ENCODE measurements at regions not wholly inside any gene's neighbourhood (a gene's known extent, or its start where the extent isn't known, plus 50 kb on each side); places are given as distances from the start of the nearest gene placed in this dataset.

DNA sequence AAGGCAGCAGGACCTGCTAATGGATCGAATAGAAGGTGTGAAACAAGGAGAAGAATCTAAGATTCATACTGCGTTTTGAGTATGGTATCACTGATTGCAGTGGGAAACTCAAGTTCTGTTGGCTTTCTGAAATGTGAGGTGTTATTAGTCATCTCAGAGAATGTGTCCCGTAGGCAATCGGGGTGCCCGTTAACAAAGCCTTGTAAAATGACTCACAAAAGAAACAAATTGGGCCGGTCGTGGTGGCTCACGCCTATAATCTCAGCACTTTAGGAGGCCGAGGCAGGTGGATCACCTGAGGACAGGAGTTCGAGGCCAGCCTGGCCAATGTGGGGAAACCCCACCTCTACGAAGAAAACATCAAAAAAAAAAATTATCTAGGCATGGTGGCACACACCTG, 118.2 kb upstream of the C7orf33 start:
- in situ Hi-C loops (cut with MboI; ENCODE audit: low sequenced_read_pairs) = no loop called here

DNA sequence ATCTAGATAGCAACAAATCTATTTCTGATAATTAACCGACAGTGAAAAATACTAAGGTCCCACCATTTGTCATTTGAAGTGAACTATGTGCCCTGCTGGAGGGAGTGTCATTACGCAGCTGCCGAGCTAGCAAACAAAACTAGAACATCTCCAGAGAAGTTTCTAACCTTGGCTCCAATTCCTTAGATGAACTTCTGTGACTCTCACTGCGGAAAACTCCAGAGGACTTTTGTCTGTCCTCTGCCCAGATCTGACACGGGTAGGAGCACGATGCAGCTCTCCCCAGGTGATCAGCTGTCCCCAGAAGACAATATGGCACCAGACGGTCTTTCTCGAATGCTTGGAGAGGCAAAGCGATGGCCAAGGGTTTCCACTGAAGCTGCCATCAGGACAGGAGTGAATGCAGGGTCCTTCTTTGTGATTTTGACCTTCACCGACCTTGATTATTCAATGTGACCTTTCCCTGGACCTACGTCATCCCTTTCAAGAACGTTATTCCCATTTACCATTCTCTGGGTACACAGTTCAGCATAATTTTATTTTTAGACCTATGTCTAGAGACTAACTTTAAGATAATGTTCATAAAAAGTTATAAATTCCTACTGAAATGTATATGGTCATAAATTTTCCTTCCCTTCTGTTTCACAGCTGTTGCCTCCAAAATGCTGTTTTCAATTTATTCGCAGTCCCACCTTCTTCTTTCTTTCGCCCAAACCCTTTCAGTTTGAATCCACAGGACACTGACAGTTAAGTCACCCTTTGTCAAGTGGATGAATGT, 116.7 kb upstream of the C7orf33 start:
- in situ Hi-C loops (cut with MboI; ENCODE audit: low sequenced_read_pairs) = no loop called here

DNA sequence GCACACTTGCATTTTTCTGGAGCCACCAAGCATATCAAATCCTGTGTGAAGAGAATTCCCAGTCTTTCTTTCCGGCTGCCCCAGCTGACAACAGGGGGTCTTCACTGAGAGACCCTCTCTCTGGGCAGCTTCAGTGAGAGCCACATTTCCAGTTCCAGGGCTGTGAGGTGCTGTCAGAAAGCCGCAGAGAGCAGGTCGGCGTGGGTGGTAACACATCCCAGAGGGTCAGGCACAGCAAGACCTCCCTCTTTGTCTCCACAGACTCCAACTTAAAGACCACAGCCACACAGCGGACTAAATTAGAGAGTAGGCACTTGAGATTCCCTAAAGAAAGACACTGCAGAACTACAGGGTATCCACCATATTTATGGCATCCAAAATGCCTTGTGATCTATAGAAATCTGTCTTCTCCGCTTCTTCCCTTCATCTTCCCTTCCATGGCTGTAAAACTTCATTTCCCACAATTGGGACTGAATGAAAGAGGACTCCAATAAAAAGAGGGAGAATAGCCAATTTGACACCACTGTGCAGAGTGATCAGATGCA, 116.0 kb upstream of the C7orf33 start:
- in situ Hi-C loops (cut with MboI; ENCODE audit: low sequenced_read_pairs) = no loop called here

DNA sequence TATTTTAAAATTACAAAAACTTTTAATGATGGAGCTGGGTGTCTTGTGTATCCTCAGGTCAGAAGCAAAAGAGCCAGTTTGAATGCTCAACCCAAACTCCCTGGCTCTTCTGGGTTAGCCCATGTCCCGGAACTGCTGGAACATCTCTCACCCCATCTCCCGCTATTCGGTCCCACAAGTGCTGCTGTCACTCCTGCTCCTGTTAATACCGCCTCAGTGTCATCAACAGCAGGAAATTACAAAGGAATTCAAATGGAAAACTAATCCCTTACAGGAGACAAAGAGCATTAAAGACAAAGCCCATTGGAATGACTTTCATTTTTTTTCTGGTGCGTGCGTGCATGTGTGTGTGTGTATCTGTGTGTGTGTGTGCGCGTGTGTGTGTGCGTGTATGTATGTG, 112.0 kb upstream of the C7orf33 start:
- in situ Hi-C loops (cut with MboI; ENCODE audit: low sequenced_read_pairs) = no loop called here

GRCh38 chr7:148480479-148481146, 110.0 kb upstream of the C7orf33 start:
- in situ Hi-C loops (cut with MboI; ENCODE audit: low sequenced_read_pairs) = no loop called here

- in situ Hi-C loops (cut with MboI; ENCODE audit: low sequenced_read_pairs) = no loop called here
These were observed 109.4 kb upstream of the C7orf33 start for GRCh38 chr7:148481147-148481526.

DNA sequence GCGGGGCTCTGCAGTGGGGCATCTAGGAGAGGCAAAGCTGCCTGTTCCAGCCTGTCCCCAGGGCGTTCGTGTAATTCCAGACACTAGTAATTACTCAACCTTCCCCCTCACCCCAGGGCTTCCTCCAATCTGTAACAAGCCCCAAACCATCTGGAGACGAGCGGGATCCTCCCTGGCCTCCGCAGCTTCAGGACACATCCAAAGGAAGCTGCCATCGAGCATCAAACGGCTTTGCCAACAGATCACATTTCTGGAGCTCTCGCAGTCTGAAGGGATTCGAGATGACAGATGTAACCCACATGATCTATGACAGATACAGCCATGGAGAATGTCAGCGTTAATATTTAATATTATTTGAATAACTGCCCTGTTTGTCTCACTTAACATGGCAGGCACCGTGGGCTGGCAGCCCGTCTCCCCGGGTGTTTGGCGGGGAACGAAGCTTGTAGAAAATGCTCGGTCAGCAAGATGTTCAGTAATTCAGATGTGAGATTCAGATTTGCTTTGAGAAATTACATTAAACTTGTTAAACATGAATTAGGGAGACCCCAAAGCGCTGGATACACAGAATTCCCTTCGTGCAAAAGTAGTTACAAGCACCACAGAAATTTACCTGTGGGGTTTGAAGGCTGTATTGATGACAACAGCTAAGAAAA, 108.5 kb upstream of the C7orf33 start:
- in situ Hi-C loops (cut with MboI; ENCODE audit: low sequenced_read_pairs) = no loop called here

- in situ Hi-C loops (cut with MboI; ENCODE audit: low sequenced_read_pairs) = no loop called here
These were observed 106.9 kb upstream of the C7orf33 start for GRCh38 chr7:148483515-148484308.

GRCh38 chr7:148484486-148484885, 106.1 kb upstream of the C7orf33 start:
- in situ Hi-C loops (cut with MboI; ENCODE audit: low sequenced_read_pairs) = no loop called here

GRCh38 chr7:148485618-148486017, 104.9 kb upstream of the C7orf33 start:
- in situ Hi-C loops (cut with MboI; ENCODE audit: low sequenced_read_pairs) = no loop called here

- in situ Hi-C loops (cut with MboI; ENCODE audit: low sequenced_read_pairs) = no loop called here
These were observed 103.6 kb upstream of the C7orf33 start for GRCh38 chr7:148486937-148487336.

- in situ Hi-C loops (cut with MboI; ENCODE audit: low sequenced_read_pairs) = no loop called here
These were observed 102.7 kb upstream of the C7orf33 start for GRCh38 chr7:148487912-148488311.

DNA sequence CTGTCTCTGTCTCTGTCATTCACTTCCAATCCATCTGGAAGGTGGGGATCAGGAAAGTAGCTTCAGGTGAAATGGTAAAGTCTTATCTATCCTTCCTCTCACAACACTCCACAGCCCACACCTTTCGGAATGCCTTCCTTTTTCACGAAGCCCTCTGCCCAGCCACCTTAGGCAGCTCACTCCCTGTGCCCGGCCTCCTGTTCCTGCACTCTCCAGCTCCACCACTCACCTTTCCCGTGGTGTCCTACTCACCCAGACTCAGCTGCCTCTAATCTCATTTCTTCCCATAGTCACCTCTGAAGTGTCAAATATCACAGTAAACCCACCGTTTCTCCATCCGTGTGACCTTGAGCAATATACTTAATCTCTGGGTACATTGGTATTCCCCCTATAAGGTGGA, 100.9 kb upstream of the C7orf33 start:
- in situ Hi-C loops (cut with MboI; ENCODE audit: low sequenced_read_pairs) = no loop called here

DNA sequence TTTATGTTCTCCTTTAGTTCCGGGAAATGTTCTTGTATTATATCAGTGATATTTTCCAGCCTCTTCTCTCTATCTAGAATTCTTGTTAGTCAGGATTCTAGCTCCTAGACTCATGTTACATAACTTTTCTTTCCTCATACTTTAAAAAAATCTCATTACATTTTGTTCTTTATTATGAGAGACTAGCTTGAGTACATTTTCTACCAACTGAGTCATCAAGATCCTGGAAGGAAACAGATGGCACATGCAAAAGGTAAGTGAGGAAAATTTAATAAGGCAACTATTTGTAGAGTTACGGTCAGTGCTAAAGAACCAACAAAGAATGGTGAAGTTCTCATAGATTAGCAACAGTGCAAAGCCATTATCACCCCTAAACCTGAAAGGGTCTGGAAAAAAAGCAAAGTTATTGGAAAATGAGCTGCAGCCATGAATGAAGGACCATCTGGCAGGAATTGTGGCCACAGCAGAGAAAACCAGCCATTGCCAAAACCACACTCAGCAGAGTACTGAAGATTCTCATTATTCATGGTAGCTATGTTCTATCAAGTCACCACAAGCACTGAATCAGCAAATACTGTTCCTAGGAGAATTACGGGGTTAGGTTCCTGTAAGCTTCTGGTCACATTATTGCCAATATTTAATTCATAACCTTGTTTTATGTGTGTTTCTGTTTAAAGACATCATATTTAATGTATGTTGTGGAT, 98.3 kb upstream of the C7orf33 start:
- in situ Hi-C loops (cut with MboI; ENCODE audit: low sequenced_read_pairs) = no loop called here

DNA sequence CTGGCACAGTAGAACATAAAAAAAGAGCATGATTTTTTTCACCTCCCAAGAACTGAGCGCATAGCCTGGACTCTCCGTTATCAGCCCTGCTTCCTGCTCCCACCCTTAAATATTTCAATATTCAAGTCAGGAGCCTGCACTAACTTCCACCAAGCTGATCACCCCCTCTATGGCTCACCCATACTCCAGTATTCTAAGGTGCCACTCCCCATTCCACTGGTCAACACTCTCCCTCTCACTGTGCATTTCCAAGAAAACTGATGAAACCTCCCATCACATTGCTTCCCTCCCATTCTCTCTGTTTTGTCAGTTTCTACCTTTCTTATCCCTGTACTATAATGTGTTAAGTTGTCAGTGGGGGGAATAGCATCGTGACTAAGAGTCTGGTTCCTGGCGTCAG, 95.0 kb upstream of the C7orf33 start:
- in situ Hi-C loops (cut with MboI; ENCODE audit: low sequenced_read_pairs) = no loop called here

DNA sequence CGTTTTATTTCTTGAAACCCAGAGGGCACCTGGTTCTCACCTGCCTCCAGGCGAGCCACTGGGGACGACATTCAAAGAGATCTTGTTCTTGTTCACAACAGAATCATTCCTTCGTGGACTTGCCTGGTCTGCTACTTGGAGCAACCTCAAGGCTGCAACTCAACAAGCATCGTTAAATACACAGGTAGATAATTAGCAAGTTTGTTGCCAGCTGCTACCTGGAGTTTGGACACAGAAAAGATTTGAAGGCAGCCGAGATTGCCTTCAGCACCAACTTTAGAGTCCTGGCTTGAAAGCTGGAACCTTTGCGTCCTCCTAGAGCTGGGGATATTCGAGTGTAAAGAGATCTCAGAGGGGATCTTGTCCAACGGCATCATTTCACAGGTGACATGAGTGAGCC, 89.6 kb upstream of the C7orf33 start:
- in situ Hi-C loops (cut with MboI; ENCODE audit: low sequenced_read_pairs) = loop anchor here (25.0 kb wide), 1 partner anchor 461 kb away; no protein-coding TSS in a partner anchor

GRCh38 chr7:148503900-148504487, 86.6 kb upstream of the C7orf33 start:
- in situ Hi-C loops (cut with MboI; ENCODE audit: low sequenced_read_pairs) = loop anchor here (25.0 kb wide), 1 partner anchor 458 kb away; no protein-coding TSS in a partner anchor

DNA sequence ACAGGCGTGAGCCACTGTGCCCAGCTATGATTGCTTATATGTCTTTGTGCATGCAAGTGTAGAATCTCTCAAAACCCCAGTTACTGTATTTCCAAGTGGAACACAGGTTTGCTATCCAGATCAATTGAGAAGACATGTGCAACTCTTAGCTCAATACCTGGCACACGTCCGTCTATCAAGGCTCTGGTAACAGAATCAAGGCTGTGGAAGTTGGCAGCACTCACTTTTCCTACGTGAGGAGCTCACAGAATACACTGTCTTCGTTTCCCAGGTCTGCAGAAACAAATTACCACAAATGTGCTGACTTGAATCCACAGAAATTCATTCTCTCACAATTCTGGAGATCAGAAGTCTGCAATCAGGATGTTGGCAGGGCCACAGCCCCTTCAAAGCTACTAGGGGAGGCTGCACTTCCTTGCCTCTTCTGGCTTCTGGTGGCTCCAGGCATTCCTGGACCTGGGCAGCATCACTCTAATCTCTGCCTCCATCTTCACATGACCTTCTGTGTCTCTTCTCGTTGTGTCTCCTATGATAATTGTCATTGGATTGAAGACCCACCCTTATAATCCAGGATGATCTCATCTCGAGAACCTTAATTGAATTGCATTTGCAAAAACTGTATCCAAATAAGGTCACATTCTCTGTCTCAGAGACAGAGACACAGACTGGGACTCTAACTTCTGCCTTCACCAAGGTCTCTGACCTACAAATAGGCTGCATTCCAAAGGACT, 84.8 kb upstream of the C7orf33 start:
- in situ Hi-C loops (cut with MboI; ENCODE audit: low sequenced_read_pairs) = loop anchor here (25.0 kb wide), 1 partner anchor 456 kb away; no protein-coding TSS in a partner anchor

DNA sequence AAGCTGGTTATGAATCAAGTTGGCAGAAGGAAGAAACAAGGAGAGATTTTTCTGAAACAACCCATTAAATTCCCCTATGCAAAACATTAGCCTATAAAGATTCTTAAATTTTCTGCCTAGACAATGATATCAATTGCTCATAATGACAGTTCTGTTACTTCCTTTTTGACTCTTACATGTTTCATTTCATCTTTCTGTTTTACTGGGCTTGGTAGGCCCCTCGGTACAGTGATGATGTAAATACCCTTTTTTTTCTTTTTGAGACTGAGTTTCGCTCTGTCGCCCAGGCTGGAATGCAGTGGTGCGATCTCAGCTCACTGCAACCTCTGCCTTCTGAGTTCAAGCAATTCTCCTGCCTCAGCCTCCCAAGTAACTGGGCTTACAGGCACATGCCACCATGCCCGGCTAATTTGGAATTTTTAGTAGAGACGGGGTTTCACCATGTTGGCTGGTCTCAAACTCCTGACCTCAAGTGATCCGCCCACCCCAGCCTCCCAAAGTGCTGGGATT, 83.4 kb upstream of the C7orf33 start:
- in situ Hi-C loops (cut with MboI; ENCODE audit: low sequenced_read_pairs) = loop anchor here (25.0 kb wide), 1 partner anchor 455 kb away; no protein-coding TSS in a partner anchor

Data from HL-60/S4 treated with phorbol 12-myristate 13-acetate at 8.2 ng/mL for 4 days and 3 days (cell line).